ENCODE measurements at regions not wholly inside any gene's neighbourhood (a gene's known extent, or its start where the extent isn't known, plus 50 kb on each side); places are given as distances from the start of the nearest gene placed in this dataset.

GRCh38 chr3:187448674-187449073 is 80.5 kb downstream of the RTP4 start:
- Histone ChIP-seq H3K4me3 (ENCODE audit: low read depth, low read length) (no peak overlapping the region), H3K4me1 (no peaks in the 10 kb centered on the region), H3K36me3 (no peaks in the 10 kb centered on the region), H3K9me3 (no peaks in the 10 kb centered on the region), H3K27me3 (0 out of 2 replicates have a peak, but pooled peaks cover 3% of the 10 kb centered on the region)
- DNase-seq, result no peak
- no peak for TF ChIP-seq CTCF (IDR thresholded peaks at IDR 0.05; ENCODE audit: low read depth, low read length)

- no peak overlapping the region for H3K4me3 ChIP-seq (ENCODE audit: low read depth, low read length)
- H3K27me3 ChIP-seq, result 0 out of 2 replicates have a peak, but pooled peaks cover 3% of the 10 kb centered on the region
- H3K9me3 ChIP-seq, result no peaks in the 10 kb centered on the region
- no peak for DNase-seq
- H3K36me3 ChIP-seq, result no peaks in the 10 kb centered on the region
- TF ChIP-seq CTCF (IDR thresholded peaks at IDR 0.05; ENCODE audit: low read depth, low read length), result no peak
- H3K4me1 ChIP-seq, result no peaks in the 10 kb centered on the region
Observed at GRCh38 chr3:187447737-187448136, 79.6 kb downstream of the RTP4 start.

- Histone ChIP-seq H3K4me3 (ENCODE audit: low read depth, low read length) (no peak overlapping the region), H3K4me1 (no peaks in the 10 kb centered on the region), H3K36me3 (no peaks in the 10 kb centered on the region), H3K9me3 (no peaks in the 10 kb centered on the region), H3K27me3 (0 out of 2 replicates have a peak, but pooled peaks cover under 1% of the 10 kb centered on the region)
- no peak for TF ChIP-seq CTCF (IDR thresholded peaks at IDR 0.05; ENCODE audit: low read depth, low read length)
- DNase-seq, result no peak
Observed at GRCh38 chr3:187445356-187445755, 77.2 kb downstream of the RTP4 start.

GRCh38 chr3:187434524-187434923 is 66.3 kb downstream of the RTP4 start:
- no peaks in the 10 kb centered on the region for H3K4me1 ChIP-seq
- H3K36me3 ChIP-seq, result no peaks in the 10 kb centered on the region
- no peak overlapping the region for H3K4me3 ChIP-seq (ENCODE audit: low read depth, low read length)
- H3K9me3 ChIP-seq, result no peaks in the 10 kb centered on the region
- no peak for DNase-seq
- H3K27me3 ChIP-seq, result peaks cover 11% of the 10 kb centered on the region; the same call in 1 of the 2 replicates
- TF ChIP-seq CTCF (IDR thresholded peaks at IDR 0.05; ENCODE audit: low read depth, low read length), result no peak

GRCh38 chr3:187430576-187430975 is 62.4 kb downstream of the RTP4 start:
- Histone ChIP-seq H3K4me1 (no peaks in the 10 kb centered on the region), H3K4me3 (ENCODE audit: low read depth, low read length) (no peak overlapping the region), H3K27me3 (peaks cover 4% of the 10 kb centered on the region; the same call in 1 of the 2 replicates), H3K9me3 (no peaks in the 10 kb centered on the region), H3K36me3 (no peaks in the 10 kb centered on the region)
- TF ChIP-seq CTCF (IDR thresholded peaks at IDR 0.05; ENCODE audit: low read depth, low read length), result peak; percentile 36; the same call in 1 of the 2 replicates
- DNase-seq, result no peak
